ENCODE measurements at regions not wholly inside any gene's neighbourhood (a gene's known extent, or its start where the extent isn't known, plus 50 kb on each side); places are given as distances from the start of the nearest gene placed in this dataset.

DNA sequence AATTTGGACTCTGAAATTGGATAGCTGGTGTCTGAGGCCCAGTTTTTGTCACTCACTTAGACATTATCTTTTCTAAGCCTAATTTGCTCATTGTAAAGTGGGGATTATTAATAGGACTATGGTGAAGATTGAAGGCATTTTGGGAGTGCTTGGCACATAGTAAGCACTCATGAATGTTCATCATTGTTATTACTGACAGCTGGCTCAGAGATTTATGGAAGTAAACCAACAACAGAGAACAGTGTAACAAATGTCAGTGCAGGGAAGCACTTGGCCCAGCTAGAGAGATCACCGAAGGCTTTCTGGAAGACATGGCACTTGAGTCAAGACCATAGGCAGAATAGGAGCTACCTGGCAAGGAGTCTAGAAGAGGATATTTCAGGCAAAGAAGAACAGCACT lies 92.3 kb downstream of the RFC3 start:
- H3K9me3 ChIP-seq (ENCODE audit: insufficient read depth, low read length), result no peaks in the 10 kb centered on the region
- H3K4me2 ChIP-seq (ENCODE audit: low read length), result no peak overlapping the region
- H3K36me3 ChIP-seq (replicated peaks; ENCODE audit: low read depth, low read length), result no peaks in the 10 kb centered on the region
- no peak overlapping the region for H2AFZ ChIP-seq (ENCODE audit: low read depth, low read length)
- H3K4me3 ChIP-seq (ENCODE audit: low read length), result no peak overlapping the region
- H3K27me3 ChIP-seq (ENCODE audit: low read depth, low read length), result no peaks in the 10 kb centered on the region
- TF ChIP-seq EZH2phosphoT487 (IDR thresholded peaks at IDR 0.05; ENCODE audit: low read depth), result no peak
- TF ChIP-seq, protein P1, sequence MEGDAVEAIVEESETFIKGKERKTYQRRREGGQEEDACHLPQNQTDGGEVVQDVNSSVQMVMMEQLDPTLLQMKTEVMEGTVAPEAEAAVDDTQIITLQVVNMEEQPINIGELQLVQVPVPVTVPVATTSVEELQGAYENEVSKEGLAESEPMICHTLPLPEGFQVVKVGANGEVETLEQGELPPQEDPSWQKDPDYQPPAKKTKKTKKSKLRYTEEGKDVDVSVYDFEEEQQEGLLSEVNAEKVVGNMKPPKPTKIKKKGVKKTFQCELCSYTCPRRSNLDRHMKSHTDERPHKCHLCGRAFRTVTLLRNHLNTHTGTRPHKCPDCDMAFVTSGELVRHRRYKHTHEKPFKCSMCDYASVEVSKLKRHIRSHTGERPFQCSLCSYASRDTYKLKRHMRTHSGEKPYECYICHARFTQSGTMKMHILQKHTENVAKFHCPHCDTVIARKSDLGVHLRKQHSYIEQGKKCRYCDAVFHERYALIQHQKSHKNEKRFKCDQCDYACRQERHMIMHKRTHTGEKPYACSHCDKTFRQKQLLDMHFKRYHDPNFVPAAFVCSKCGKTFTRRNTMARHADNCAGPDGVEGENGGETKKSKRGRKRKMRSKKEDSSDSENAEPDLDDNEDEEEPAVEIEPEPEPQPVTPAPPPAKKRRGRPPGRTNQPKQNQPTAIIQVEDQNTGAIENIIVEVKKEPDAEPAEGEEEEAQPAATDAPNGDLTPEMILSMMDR (IDR thresholded peaks at IDR 0.05; ENCODE audit: low read depth, low read length), result no peak
- no peak overlapping the region for H3K27ac ChIP-seq (ENCODE audit: low read length)
- no peaks in the 10 kb centered on the region for H4K20me1 ChIP-seq (ENCODE audit: insufficient read depth, low read length)
- no peaks in the 10 kb centered on the region for H3K4me1 ChIP-seq (ENCODE audit: low read length)
- H3K9ac ChIP-seq (ENCODE audit: low read length), result no peak overlapping the region
- H3K79me2 ChIP-seq (ENCODE audit: low read length), result no peaks in the 10 kb centered on the region

- H3K4me2 ChIP-seq (ENCODE audit: low read length), result no peak overlapping the region
- no peak overlapping the region for H3K4me3 ChIP-seq (ENCODE audit: low read length)
- H3K27ac ChIP-seq (ENCODE audit: low read length), result no peak overlapping the region
- H3K79me2 ChIP-seq (ENCODE audit: low read length), result no peaks in the 10 kb centered on the region
- H3K27me3 ChIP-seq (ENCODE audit: low read depth, low read length), result no peaks in the 10 kb centered on the region
- H3K4me1 ChIP-seq (ENCODE audit: low read length), result no peaks in the 10 kb centered on the region
- H3K36me3 ChIP-seq (replicated peaks; ENCODE audit: low read depth, low read length), result no peaks in the 10 kb centered on the region
- no peak overlapping the region for H2AFZ ChIP-seq (ENCODE audit: low read depth, low read length)
- H4K20me1 ChIP-seq (ENCODE audit: insufficient read depth, low read length), result no peaks in the 10 kb centered on the region
- no peak overlapping the region for H3K9ac ChIP-seq (ENCODE audit: low read length)
- no peaks in the 10 kb centered on the region for H3K9me3 ChIP-seq (ENCODE audit: insufficient read depth, low read length)
- TF ChIP-seq, protein P1 (IDR thresholded peaks at IDR 0.05; ENCODE audit: low read depth, low read length), result no peak
- TF ChIP-seq EZH2phosphoT487 (IDR thresholded peaks at IDR 0.05; ENCODE audit: low read depth), result no peak
Observed at GRCh38 chr13:33911521-33911920, 93.6 kb downstream of the RFC3 start.

- Histone ChIP-seq H3K9ac (ENCODE audit: low read length) (no peak overlapping the region), H3K27ac (ENCODE audit: low read length) (no peak overlapping the region), H2AFZ (ENCODE audit: low read depth, low read length) (no peak overlapping the region), H3K36me3 (replicated peaks; ENCODE audit: low read depth, low read length) (no peaks in the 10 kb centered on the region), H3K4me1 (ENCODE audit: low read length) (no peaks in the 10 kb centered on the region), H3K79me2 (ENCODE audit: low read length) (no peaks in the 10 kb centered on the region), H3K4me3 (ENCODE audit: low read length) (no peak overlapping the region), H4K20me1 (ENCODE audit: insufficient read depth, low read length) (no peaks in the 10 kb centered on the region), H3K4me2 (ENCODE audit: low read length) (no peak overlapping the region), H3K27me3 (ENCODE audit: low read depth, low read length) (no peaks in the 10 kb centered on the region), H3K9me3 (ENCODE audit: insufficient read depth, low read length) (no peaks in the 10 kb centered on the region)
- TF ChIP-seq, protein P1 (IDR thresholded peaks at IDR 0.05; ENCODE audit: low read depth, low read length), result no peak
Observed at GRCh38 chr13:33913829-33914228, 95.9 kb downstream of the RFC3 start.

DNA sequence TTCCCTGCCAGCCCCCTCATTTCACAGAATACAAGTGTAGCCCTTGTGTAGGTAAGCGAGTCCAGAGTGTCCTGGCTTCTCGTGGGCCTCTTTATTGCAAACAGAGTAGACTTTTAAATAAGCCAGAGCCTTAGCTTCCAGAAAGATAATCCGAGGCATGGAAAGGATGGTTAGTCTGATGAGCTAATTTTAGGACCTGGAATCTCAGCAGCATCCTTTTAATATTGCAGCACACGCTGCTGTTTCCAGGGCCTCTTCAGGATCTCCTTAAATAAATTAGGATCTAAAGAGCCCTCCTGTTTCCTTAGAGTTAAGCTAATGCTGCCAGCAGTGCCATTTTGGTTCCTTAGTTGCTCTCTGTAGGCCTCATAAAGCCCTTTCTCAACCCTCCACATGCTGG lies 99.2 kb downstream of the RFC3 start:
- Histone ChIP-seq H4K20me1 (ENCODE audit: insufficient read depth, low read length) (no peaks in the 10 kb centered on the region), H3K4me2 (ENCODE audit: low read length) (no peak overlapping the region), H3K36me3 (replicated peaks; ENCODE audit: low read depth, low read length) (no peaks in the 10 kb centered on the region), H2AFZ (ENCODE audit: low read depth, low read length) (no peak overlapping the region), H3K27ac (ENCODE audit: low read length) (no peak overlapping the region), H3K79me2 (ENCODE audit: low read length) (no peaks in the 10 kb centered on the region), H3K27me3 (ENCODE audit: low read depth, low read length) (no peaks in the 10 kb centered on the region), H3K4me3 (ENCODE audit: low read length) (no peak overlapping the region), H3K4me1 (ENCODE audit: low read length) (no peaks in the 10 kb centered on the region), H3K9ac (ENCODE audit: low read length) (no peak overlapping the region), H3K9me3 (ENCODE audit: insufficient read depth, low read length) (no peaks in the 10 kb centered on the region)
- TF ChIP-seq EZH2phosphoT487 (IDR thresholded peaks at IDR 0.05; ENCODE audit: low read depth), result no peak
- TF ChIP-seq, protein P1 (IDR thresholded peaks at IDR 0.05; ENCODE audit: low read depth, low read length), result no peak

All from OCI-LY3 (cell line).